Inferior parietal cortex (tissue), 1 donor: ENCODE measurements at regions not wholly inside any gene's neighbourhood (a gene's known extent, or its start where the extent isn't known, plus 50 kb on each side); places are given as distances from the start of the nearest gene placed in this dataset.
A peak's percentile ranks its signal among the peaks of the same experiment; 100 is the strongest.

Experiments
- DNase-seq: peaks from one replicate; pipeline ENCODE4 v3.0.0-alpha.2; 2016; ENCODE audit errors: extremely low spot score

GRCh38 chr2:118186858-118187254 is 98.6 kb downstream of the INSIG2 start:
- DNase-seq: no peak

- peak; percentile 77 for DNase-seq
Measured at GRCh38 chr2:118186110-118186857, 98.0 kb downstream of the INSIG2 start.

- peak; percentile 53 for DNase-seq
Measured at GRCh38 chr2:118185210-118186109, 97.2 kb downstream of the INSIG2 start.

GRCh38 chr2:118183381-118183780 is 95.1 kb downstream of the INSIG2 start:
- DNase-seq: no peak

- no peak for DNase-seq
Measured at GRCh38 chr2:118179445-118179844, 91.2 kb downstream of the INSIG2 start.

- DNase-seq: no peak
Measured at GRCh38 chr2:118177884-118178283, 89.6 kb downstream of the INSIG2 start.

- no peak for DNase-seq
Measured at GRCh38 chr2:118177318-118177717, 89.0 kb downstream of the INSIG2 start.

- no peak for DNase-seq
Measured at GRCh38 chr2:118176601-118177000, 88.3 kb downstream of the INSIG2 start.

- no peak for DNase-seq
Measured at GRCh38 chr2:118171546-118171945, 83.3 kb downstream of the INSIG2 start.

GRCh38 chr2:118169359-118170005 is 81.2 kb downstream of the INSIG2 start:
- DNase-seq: no peak

- no peak for DNase-seq
Measured at GRCh38 chr2:118168615-118169014, 80.3 kb downstream of the INSIG2 start.

GRCh38 chr2:118167026-118167425 is 78.8 kb downstream of the INSIG2 start:
- DNase-seq: no peak

- no peak for DNase-seq
Measured at GRCh38 chr2:118166242-118166641, 78.0 kb downstream of the INSIG2 start.

- DNase-seq: no peak
Measured at GRCh38 chr2:118165595-118165994, 77.3 kb downstream of the INSIG2 start.
